Neural progenitor cell (in vitro differentiated cells): ENCODE measurements at regions not wholly inside any gene's neighbourhood (a gene's known extent, or its start where the extent isn't known, plus 50 kb on each side); places are given as distances from the start of the nearest gene placed in this dataset.

Experiments
- CTCF ChIP-seq: fragments of 200-600 bp; sonication (generic); IDR thresholded peaks from 2 replicates; pipeline ENCODE4 v1.5.1; 2017; ENCODE audit warnings: antibody characterized with exemption, mild to moderate bottlenecking
- EZH2 ChIP-seq: fragments of 200-600 bp; sonication (generic); IDR thresholded peaks from 2 replicates; pipeline ENCODE4 v1.6.1; 2017; ENCODE audit warnings: antibody characterized with exemption, mild to moderate bottlenecking, moderate library complexity

- TF ChIP-seq EZH2 (no peak), CTCF (no peak)
These were observed 473.6 kb downstream of the KCTD16 start for GRCh38 chr5:144644317-144644716.
